ENCODE measurements at regions not wholly inside any gene's neighbourhood (a gene's known extent, or its start where the extent isn't known, plus 50 kb on each side); places are given as distances from the start of the nearest gene placed in this dataset.

DNA sequence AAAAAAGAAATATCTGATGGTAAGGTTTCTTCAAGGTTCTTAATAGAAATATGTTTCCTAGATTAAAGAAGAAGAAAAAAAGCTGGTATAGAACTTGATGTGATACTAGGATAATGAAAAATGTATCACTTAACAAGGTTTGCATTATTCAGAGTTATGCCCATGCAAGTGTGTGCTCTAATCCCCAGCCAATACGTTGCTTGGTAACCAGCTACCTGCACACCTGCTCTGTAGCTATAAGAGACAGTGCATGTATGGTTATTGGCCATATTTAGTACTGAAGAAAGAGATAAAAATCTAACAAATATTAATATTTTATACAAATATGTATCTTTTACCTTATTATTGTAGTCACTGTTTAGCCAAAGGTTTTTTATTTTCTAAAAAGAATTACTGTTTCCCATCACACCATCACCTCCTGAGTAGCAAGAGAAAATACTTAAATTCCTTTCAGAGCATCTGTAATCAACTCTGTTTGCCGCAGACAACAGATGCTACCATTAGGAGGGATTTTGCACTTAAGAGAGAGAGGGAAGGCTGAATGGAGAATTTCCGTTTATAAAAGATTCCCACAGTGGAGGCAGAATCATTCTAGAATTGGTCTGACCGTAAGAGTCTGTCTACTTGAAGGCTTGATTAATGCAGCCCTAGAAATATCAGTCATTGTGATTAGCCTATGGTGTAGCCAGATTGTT lies 115.6 kb downstream of the NEDD1 start:
- CTCF ChIA-PET: no interaction called here
- BruUV-seq (replicated peaks): no TSS peak
- no peak overlapping the region for H3K9ac ChIP-seq (ENCODE audit: low read length)
- RAD21 ChIA-PET (ENCODE audit: low non-redundant PET in 1 of 2, low total read pairs in 2 of 2, uncharacterized antibody in 2 of 2, unreplicated experiment in 2 of 2): no interaction called here
- no peak overlapping the region for H2AFZ ChIP-seq (ENCODE audit: low read depth, low read length, poor library complexity, severe bottlenecking)
- no peaks in the 10 kb centered on the region for H3K36me3 ChIP-seq (ENCODE audit: control insufficient read depth in 1 of 2, insufficient read depth in 2 of 2, low read length in 2 of 2)
- no peak for DNase-seq (ENCODE audit: low read depth, low spot score)
- no peak overlapping the region for H3K4me2 ChIP-seq (ENCODE audit: low read length)
- H3K27me3 ChIP-seq (ENCODE audit: insufficient read depth, low read length): peaks cover 49% of the 10 kb centered on the region
- no peaks in the 10 kb centered on the region for H4K20me1 ChIP-seq (ENCODE audit: insufficient read depth)
- H3K9me2 ChIP-seq (ENCODE audit: insufficient read depth): no peaks in the 10 kb centered on the region
- TF ChIP-seq ZNF274 (IDR thresholded peaks at IDR 0.05; ENCODE audit: low read depth, low read length): no peak
- TF ChIP-seq, protein P1, sequence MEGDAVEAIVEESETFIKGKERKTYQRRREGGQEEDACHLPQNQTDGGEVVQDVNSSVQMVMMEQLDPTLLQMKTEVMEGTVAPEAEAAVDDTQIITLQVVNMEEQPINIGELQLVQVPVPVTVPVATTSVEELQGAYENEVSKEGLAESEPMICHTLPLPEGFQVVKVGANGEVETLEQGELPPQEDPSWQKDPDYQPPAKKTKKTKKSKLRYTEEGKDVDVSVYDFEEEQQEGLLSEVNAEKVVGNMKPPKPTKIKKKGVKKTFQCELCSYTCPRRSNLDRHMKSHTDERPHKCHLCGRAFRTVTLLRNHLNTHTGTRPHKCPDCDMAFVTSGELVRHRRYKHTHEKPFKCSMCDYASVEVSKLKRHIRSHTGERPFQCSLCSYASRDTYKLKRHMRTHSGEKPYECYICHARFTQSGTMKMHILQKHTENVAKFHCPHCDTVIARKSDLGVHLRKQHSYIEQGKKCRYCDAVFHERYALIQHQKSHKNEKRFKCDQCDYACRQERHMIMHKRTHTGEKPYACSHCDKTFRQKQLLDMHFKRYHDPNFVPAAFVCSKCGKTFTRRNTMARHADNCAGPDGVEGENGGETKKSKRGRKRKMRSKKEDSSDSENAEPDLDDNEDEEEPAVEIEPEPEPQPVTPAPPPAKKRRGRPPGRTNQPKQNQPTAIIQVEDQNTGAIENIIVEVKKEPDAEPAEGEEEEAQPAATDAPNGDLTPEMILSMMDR (IDR thresholded peaks at IDR 0.05 in 2 of 3, conservative IDR thresholded peaks at IDR 0.05 in 1 of 3; ENCODE audit: borderline replicate concordance in 1 of 3, insufficient read depth in 1 of 3, low read depth in 2 of 3, low read length in 2 of 3): no peak
- TF ChIP-seq, protein P2, sequence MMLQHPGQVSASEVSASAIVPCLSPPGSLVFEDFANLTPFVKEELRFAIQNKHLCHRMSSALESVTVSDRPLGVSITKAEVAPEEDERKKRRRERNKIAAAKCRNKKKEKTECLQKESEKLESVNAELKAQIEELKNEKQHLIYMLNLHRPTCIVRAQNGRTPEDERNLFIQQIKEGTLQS (IDR thresholded peaks at IDR 0.05): no peak
- no peak for TF ChIP-seq RAD21 (IDR thresholded peaks at IDR 0.05; ENCODE audit: low read depth)
- TF ChIP-seq, protein P3, sequence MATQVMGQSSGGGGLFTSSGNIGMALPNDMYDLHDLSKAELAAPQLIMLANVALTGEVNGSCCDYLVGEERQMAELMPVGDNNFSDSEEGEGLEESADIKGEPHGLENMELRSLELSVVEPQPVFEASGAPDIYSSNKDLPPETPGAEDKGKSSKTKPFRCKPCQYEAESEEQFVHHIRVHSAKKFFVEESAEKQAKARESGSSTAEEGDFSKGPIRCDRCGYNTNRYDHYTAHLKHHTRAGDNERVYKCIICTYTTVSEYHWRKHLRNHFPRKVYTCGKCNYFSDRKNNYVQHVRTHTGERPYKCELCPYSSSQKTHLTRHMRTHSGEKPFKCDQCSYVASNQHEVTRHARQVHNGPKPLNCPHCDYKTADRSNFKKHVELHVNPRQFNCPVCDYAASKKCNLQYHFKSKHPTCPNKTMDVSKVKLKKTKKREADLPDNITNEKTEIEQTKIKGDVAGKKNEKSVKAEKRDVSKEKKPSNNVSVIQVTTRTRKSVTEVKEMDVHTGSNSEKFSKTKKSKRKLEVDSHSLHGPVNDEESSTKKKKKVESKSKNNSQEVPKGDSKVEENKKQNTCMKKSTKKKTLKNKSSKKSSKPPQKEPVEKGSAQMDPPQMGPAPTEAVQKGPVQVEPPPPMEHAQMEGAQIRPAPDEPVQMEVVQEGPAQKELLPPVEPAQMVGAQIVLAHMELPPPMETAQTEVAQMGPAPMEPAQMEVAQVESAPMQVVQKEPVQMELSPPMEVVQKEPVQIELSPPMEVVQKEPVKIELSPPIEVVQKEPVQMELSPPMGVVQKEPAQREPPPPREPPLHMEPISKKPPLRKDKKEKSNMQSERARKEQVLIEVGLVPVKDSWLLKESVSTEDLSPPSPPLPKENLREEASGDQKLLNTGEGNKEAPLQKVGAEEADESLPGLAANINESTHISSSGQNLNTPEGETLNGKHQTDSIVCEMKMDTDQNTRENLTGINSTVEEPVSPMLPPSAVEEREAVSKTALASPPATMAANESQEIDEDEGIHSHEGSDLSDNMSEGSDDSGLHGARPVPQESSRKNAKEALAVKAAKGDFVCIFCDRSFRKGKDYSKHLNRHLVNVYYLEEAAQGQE (IDR thresholded peaks at IDR 0.05; ENCODE audit: low read depth): no peak
- TF ChIP-seq YY1 (IDR thresholded peaks at IDR 0.05; ENCODE audit: extremely low read depth, insufficient replicate concordance, low read depth, low read length): no peak
- no peak for TF ChIP-seq EGR1 (IDR thresholded peaks at IDR 0.05; ENCODE audit: low read depth)
- no peak for TF ChIP-seq SRF (IDR thresholded peaks at IDR 0.05; ENCODE audit: low read depth)
- TF ChIP-seq EZH2 (IDR thresholded peaks at IDR 0.05): no peak
- TF ChIP-seq POLR2A (IDR thresholded peaks at IDR 0.05; ENCODE audit: borderline replicate concordance, extremely low read depth, insufficient read depth, insufficient read length): no peak
- TF ChIP-seq CBX3 (IDR thresholded peaks at IDR 0.05; ENCODE audit: low read depth): no peak
- no peak for TF ChIP-seq ZFX (IDR thresholded peaks at IDR 0.05)
- TF ChIP-seq JUND (IDR thresholded peaks at IDR 0.05): no peak
- TF ChIP-seq ELF1 (IDR thresholded peaks at IDR 0.05; ENCODE audit: borderline replicate concordance, low read depth): no peak
- no peak for TF ChIP-seq SIN3A (IDR thresholded peaks at IDR 0.05; ENCODE audit: low read depth)
- TF ChIP-seq EZH2phosphoT487 (IDR thresholded peaks at IDR 0.05; ENCODE audit: borderline replicate concordance): no peak
- H3K4me1 ChIP-seq (ENCODE audit: control insufficient read depth in 1 of 2, insufficient read depth in 2 of 2, low read length in 2 of 2): no peaks in the 10 kb centered on the region
- no peak for ATAC-seq
- no peaks in the 10 kb centered on the region for H3K9me3 ChIP-seq (ENCODE audit: control insufficient read depth in 1 of 2, insufficient read depth in 1 of 2, low read depth in 1 of 2, low read length in 2 of 2)
- no peaks in the 10 kb centered on the region for H3K79me2 ChIP-seq (ENCODE audit: insufficient read depth, low read length)
- intact Hi-C loops (cut with micrococcal nuclease): no loop called here
- H3K4me3 ChIP-seq (replicated peaks in 1 of 2; ENCODE audit: low read depth in 1 of 2, low read length in 2 of 2): no peak overlapping the region
- POLR2A ChIA-PET: no interaction called here
- no peak overlapping the region for H3K27ac ChIP-seq (ENCODE audit: low read depth, low read length)

Measured in HCT116 (cell line).